K562 (cell line): ENCODE measurements at regions not wholly inside any gene's neighbourhood (a gene's known extent, or its start where the extent isn't known, plus 50 kb on each side); places are given as distances from the start of the nearest gene placed in this dataset.

Experiments used
- POLR2A ChIP-seq: fragments of 450-650 bp; conservative IDR thresholded peaks from 2 replicates; pipeline ENCODE4 v1.6.1; 2016
- SREBF2 ChIP-seq: sonication (generic); formaldehyde crosslinking; IDR thresholded peaks from 2 replicates; pipeline ENCODE4 v1.4.0; 2020; ENCODE audit warnings: mild to moderate bottlenecking, missing genetic modification reagents
- ZNF589 ChIP-seq: fragments of 200-800 bp; sonication (Bioruptor generic); IDR thresholded peaks from 2 replicates; pipeline ENCODE4 v1.6.1; 2016; ENCODE audit warnings: low read depth, missing genetic modification characterization, missing compliant biosample characterization
- ZSCAN29 ChIP-seq: fragments of 450-650 bp; IDR thresholded peaks from 2 replicates; pipeline ENCODE4 v1.6.1; 2017
- TF ChIP-seq, protein P1 (sequence below): sonication (generic); formaldehyde crosslinking; IDR thresholded peaks from 2 replicates; pipeline ENCODE4 v1.8.1; 2022; ENCODE audit warnings: missing genetic modification reagents

DNA sequence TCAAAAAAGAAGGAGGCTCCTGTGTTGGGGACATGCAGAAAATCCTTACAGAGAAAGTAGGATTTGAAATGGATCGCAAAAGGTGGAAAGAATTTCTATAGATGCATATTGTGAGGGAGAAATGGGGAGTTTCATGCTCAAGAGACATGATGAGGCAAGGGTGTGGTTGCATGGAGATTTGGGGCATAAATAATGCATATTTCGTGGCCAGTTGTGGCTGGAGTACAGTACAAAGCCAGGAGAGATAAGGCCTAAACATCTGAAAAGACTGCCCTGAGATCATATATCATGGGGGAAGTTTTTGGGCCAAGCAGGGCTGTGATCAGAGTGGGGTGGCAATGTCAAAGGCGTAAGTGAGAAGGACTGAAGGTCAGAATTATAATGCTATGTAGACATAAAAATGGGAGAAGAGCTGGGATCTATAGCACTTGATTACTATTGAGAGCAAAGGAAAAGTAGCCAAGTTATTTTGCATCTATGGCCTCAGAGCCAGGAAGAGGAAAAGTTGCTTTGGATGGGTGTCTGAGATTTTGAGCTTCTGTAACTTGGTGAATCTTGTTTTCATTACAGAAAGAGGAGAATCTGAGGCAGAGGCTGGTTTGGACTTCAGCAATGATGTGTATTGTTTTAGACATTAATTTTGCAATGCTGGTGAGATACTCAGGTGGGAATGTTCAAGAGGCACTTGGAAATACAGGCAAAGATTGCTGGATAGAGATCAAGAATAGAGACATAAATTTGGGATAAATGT lies 166.6 kb downstream of the INHBA start:
- TF ChIP-seq SREBF2 (CRISPR knock-in tag), result no peak
- TF ChIP-seq, protein P1, sequence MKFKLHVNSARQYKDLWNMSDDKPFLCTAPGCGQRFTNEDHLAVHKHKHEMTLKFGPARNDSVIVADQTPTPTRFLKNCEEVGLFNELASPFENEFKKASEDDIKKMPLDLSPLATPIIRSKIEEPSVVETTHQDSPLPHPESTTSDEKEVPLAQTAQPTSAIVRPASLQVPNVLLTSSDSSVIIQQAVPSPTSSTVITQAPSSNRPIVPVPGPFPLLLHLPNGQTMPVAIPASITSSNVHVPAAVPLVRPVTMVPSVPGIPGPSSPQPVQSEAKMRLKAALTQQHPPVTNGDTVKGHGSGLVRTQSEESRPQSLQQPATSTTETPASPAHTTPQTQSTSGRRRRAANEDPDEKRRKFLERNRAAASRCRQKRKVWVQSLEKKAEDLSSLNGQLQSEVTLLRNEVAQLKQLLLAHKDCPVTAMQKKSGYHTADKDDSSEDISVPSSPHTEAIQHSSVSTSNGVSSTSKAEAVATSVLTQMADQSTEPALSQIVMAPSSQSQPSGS (CRISPR knock-in tag), result no peak
- no peak for TF ChIP-seq ZNF589 (CRISPR knock-in tag)
- no peak for TF ChIP-seq ZSCAN29
- TF ChIP-seq POLR2A, result no peak
